RWPE1 (cell line): ENCODE measurements at regions not wholly inside any gene's neighbourhood (a gene's known extent, or its start where the extent isn't known, plus 50 kb on each side); places are given as distances from the start of the nearest gene placed in this dataset.

ENCODE experiments used
- CTCF ChIA-PET: fragments of 350-600 bp; sonication (Branson Sonifier 250); formaldehyde crosslinking; extraction: SDS; loops from one replicate; lab custom pipeline; 2021; lab: Yijun Ruan, JAX
- POLR2A ChIA-PET: fragments of 400-600 bp; formaldehyde crosslinking; extraction: SDS; loops from one replicate; lab custom pipeline; 2020; ENCODE audit warnings: antibody characterized with exemption; ENCODE audit not compliant: low non-redundant PET; lab: Yijun Ruan, JAX
- DNase-seq: peaks from one replicate; pipeline ENCODE4 v3.0.0; 2012; ENCODE audit warnings: low spot score
- H3K27ac ChIP-seq: fragments of 450-650 bp; 2 replicates; pipeline ENCODE4 v1.5.1; 2017
- TF ChIP-seq, protein P1 (sequence below): fragments of 450-650 bp; conservative IDR thresholded peaks from 2 replicates; pipeline ENCODE4 v1.5.1; 2017; ENCODE audit warnings: low read depth, mild to moderate bottlenecking

DNA sequence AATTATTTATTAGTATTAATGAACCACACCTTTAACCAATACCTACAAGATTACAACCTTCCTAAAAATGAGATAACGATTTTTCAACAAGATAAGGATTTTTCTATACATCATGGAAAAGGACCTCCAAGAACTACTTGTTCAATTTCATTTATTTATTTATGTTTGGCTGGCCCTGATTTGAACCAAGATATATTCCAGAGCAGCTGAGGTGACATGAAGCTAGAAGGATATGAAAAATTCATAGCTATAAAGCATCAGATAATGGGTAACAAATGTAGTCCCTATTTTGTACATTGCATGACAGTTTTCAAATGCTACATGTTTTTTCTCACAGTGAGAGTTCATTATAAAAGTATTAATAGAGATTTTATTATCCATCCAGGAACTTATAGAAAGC is 798.5 kb upstream of the ARRDC3 start:
- DNase-seq: no peak
- no peak overlapping the region for H3K27ac ChIP-seq
- TF ChIP-seq, protein P1, sequence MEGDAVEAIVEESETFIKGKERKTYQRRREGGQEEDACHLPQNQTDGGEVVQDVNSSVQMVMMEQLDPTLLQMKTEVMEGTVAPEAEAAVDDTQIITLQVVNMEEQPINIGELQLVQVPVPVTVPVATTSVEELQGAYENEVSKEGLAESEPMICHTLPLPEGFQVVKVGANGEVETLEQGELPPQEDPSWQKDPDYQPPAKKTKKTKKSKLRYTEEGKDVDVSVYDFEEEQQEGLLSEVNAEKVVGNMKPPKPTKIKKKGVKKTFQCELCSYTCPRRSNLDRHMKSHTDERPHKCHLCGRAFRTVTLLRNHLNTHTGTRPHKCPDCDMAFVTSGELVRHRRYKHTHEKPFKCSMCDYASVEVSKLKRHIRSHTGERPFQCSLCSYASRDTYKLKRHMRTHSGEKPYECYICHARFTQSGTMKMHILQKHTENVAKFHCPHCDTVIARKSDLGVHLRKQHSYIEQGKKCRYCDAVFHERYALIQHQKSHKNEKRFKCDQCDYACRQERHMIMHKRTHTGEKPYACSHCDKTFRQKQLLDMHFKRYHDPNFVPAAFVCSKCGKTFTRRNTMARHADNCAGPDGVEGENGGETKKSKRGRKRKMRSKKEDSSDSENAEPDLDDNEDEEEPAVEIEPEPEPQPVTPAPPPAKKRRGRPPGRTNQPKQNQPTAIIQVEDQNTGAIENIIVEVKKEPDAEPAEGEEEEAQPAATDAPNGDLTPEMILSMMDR: no peak
- POLR2A ChIA-PET: no interaction called here
- CTCF ChIA-PET: no interaction called here

DNA sequence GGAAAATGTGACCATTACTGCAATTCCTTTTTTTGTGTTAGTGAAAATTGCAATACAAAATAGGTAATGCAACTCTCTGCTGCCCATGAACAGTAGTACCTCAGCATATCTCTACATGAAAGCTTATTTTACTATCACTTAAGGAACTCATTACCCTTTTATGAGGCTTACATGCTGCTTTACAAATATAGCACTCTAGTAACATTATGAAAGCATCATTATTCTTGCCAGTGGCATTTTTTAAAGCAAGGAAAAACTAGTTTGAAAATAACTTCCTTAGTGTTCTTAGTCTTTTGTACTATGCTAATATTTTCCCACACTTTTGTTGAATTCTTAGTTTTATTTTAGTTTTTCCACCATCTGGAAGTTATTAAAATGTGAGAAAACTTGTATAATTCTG is 797.3 kb upstream of the ARRDC3 start:
- TF ChIP-seq, protein P1: no peak
- DNase-seq: no peak
- ChIA-PET POLR2A (no interaction called here), CTCF (interaction anchor here (0.6 kb wide), 1 partner anchor 316 kb away, joined by 3 read pairs; no protein-coding TSS in a partner anchor)
- no peak overlapping the region for H3K27ac ChIP-seq

DNA sequence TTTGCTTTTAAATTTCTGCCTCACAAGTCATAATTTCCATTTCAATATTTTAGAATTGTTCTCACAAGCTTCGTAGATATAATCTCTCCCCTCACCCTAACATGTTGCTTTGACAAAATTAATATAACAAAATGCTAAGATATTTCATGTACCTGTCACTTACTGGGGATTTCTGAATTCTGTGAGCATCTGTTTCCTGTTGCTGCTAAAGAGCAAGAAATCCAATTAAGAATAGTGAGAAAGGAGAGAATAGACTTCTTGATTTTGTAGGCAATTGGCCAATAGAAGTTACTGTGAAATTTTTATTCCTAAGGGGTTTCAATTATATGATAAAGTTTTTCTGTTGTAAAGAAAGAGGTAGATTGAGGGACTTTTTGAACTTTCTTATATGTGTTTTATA is 796.5 kb upstream of the ARRDC3 start:
- DNase-seq: no peak
- CTCF ChIA-PET: interaction anchor here (0.6 kb wide), 1 partner anchor 316 kb away, joined by 3 read pairs; no protein-coding TSS in a partner anchor
- TF ChIP-seq, protein P1: no peak
- H3K27ac ChIP-seq: no peak overlapping the region
- POLR2A ChIA-PET: no interaction called here

DNA sequence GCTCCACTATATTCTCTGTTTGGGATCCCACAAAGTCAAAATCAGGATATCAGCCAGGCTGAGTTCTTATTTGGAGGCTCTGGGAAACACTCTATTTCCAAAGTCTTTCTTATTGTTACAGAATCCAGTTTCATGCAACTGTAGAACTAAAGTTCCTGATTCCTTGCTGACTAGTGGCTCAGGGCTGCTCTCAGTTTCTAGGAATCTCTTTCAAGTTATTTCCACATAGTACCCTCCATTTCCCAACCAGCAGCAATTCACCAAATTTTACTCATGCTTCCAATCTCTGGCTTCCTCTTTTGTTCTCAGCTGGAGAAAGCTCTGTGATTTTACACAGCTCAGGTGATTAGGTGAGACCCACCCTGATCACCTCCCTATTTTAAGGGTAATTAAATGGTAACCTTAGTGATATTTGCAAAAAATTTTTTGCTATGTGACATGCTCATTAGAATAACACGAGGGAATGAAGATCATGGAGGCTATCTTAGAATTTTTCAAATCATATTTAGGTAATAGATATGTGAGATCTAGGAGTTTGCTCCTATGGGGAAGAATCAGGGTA is 794.9 kb upstream of the ARRDC3 start:
- TF ChIP-seq, protein P1: no peak
- POLR2A ChIA-PET: no interaction called here
- CTCF ChIA-PET: no interaction called here

DNA sequence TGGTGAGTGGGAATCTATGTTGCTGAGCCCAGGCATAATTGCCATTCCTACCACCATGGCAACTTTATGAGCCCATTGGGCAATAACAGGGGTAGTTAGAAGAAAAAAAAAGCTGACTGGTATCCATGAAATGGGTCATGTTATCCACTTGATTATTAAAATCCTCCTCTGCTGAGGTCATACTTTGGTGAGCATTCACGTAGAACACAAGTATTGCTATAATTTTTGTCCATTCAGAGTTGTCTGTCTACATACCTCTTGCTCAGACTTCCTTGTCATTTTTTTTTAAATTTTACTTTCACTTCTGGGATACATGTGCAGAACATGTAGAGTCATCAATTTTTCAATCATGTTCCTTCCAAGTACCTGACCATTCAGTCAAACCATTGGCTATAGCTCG is 780.8 kb upstream of the ARRDC3 start:
- H3K27ac ChIP-seq: no peak overlapping the region
- ChIA-PET POLR2A (no interaction called here), CTCF (no interaction called here)
- no peak for DNase-seq
- TF ChIP-seq, protein P1: no peak

More for the DNA sequence above, 794.9 kb upstream of the ARRDC3 start:
- DNase-seq: no peak
- H3K27ac ChIP-seq: no peak overlapping the region

DNA sequence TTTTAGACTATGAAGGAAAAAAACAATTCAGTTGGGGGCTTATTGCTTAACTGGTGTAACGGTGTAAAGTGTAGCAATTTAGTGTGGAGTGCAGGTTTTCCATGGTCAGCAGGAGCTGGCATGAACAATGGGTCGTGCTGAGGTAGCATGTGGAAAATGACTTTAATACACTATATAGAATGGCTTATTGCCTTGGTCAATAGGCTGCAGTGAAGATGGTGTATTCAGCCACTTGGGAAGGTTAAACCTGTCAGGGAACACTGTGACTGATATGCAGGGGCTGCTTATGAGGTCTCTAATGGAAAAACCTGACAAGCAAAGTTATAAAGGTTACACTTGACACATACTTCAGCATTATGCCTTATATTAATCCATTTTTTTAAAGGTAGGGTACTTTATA is 764.7 kb upstream of the ARRDC3 start:
- no peak overlapping the region for H3K27ac ChIP-seq
- TF ChIP-seq, protein P1: no peak
- POLR2A ChIA-PET: no interaction called here
- DNase-seq: no peak
- CTCF ChIA-PET: no interaction called here

DNA sequence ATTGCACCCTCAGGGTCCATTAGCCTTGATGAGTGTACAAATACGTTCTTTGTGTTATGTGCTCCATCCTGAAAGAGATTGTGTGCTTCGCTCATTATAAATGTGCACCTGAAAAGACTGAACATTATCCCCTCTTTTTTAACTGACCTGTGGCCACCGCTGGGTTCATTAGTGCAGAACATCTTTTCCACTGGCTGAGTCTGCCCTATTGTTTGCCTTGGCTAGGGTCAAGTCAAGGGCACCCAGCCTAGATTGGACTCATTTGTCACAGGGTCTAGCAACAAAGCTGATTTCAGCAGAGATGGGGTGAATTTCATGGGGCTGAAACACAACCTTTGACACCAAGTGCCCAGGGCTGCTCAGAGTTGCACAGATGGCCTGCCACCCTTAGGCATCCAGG is 764.1 kb upstream of the ARRDC3 start:
- CTCF ChIA-PET: no interaction called here
- POLR2A ChIA-PET: no interaction called here
- DNase-seq: no peak
- no peak overlapping the region for H3K27ac ChIP-seq
- TF ChIP-seq, protein P1: no peak
